Naive thymus-derived CD4-positive, alpha-beta T cell (primary cell): ENCODE measurements at regions not wholly inside any gene's neighbourhood (a gene's known extent, or its start where the extent isn't known, plus 50 kb on each side); places are given as distances from the start of the nearest gene placed in this dataset.
"Not testable (repeated sequence)": the region's sequence is repeated elsewhere in the genome, so short reads cannot be mapped to it uniquely, and the experiment has no call there.

Source experiments
- ATAC-seq: fragments of 150-1000 bp; cut with Tn5 transposase; 2 replicates; pipeline ENCODE4 v1.10.0; 2021; ENCODE audit warnings: mild to moderate bottlenecking, moderate library complexity
- CTCF ChIA-PET: fragments of 350-600 bp; sonication (Branson Sonifier 250); formaldehyde crosslinking; loops from one replicate; lab custom pipeline; 2021; ENCODE audit warnings: antibody characterized with exemption; lab: Charles Lee
- POLR2A ChIA-PET: fragments of 350-600 bp; sonication (Branson Sonifier 250); formaldehyde crosslinking; loops from one replicate; lab custom pipeline; 2021; ENCODE audit warnings: antibody characterized with exemption, inconsistent platforms; lab: Charles Lee
- DNase-seq, 9 donors: peaks; one replicate each; pipeline versions ENCODE4 v3.0.0 to v3.0.0-alpha.2; 2020 to 2022; ENCODE audit warnings: mixed read lengths in 1 of 9
- H3K27ac ChIP-seq: one replicate; pipeline ENCODE4 v1.7.0; 2013; ENCODE audit warnings: mild to moderate bottlenecking, low read depth, low read length, moderate library complexity
- H3K27me3 ChIP-seq, 2 donors: one replicate each; pipeline ENCODE4 v1.7.0; 2013; ENCODE audit warnings: low read length in 2 of 2, mild to moderate bottlenecking in 2 of 2, moderate library complexity in 2 of 2; ENCODE audit not compliant: control insufficient read depth in 2 of 2, insufficient read depth in 2 of 2
- H3K36me3 ChIP-seq, 3 experiments: 1 replicate in 2 of 3; 2 replicates in 1 of 3; pipeline ENCODE4 v1.7.0; 2013; ENCODE audit warnings: low read length in 3 of 3, mild to moderate bottlenecking in 3 of 3, moderate library complexity in 1 of 3; ENCODE audit not compliant: insufficient read depth in 3 of 3, control insufficient read depth in 2 of 3
- H3K4me1 ChIP-seq, 2 donors: one replicate each; pipeline ENCODE4 v1.7.0; 2013; ENCODE audit warnings: low read length in 2 of 2, mild to moderate bottlenecking in 2 of 2, moderate library complexity in 1 of 2; ENCODE audit not compliant: control insufficient read depth in 2 of 2, insufficient read depth in 2 of 2
- H3K4me3 ChIP-seq: 2 replicates; pipeline ENCODE4 v1.7.0; 2013; ENCODE audit warnings: mild to moderate bottlenecking, low read length
- H3K9me3 ChIP-seq, 3 experiments: 1 replicate in 2 of 3; 2 replicates in 1 of 3; pipeline ENCODE4 v1.7.0; 2013; ENCODE audit warnings: low read length in 3 of 3; ENCODE audit not compliant: control insufficient read depth in 2 of 3
- H3K27ac Mint-ChIP-seq, 9 donors: one replicate each; pipeline ENCODE4 v1.8.0; 2020 to 2022; ENCODE audit warnings: mixed read lengths in 9 of 9, mild to moderate bottlenecking in 8 of 9, moderate library complexity in 5 of 9, inconsistent platforms in 2 of 9
- H3K27me3 Mint-ChIP-seq, 5 donors: one replicate each; pipeline ENCODE4 v1.8.0; 2021 to 2022; ENCODE audit warnings: mixed read lengths in 5 of 5, mild to moderate bottlenecking in 1 of 5
- H3K36me3 Mint-ChIP-seq, 5 donors: one replicate each; pipeline ENCODE4 v1.8.0; 2020 to 2022; ENCODE audit warnings: mixed read lengths in 5 of 5, mild to moderate bottlenecking in 3 of 5, inconsistent platforms in 1 of 5
- H3K4me1 Mint-ChIP-seq, 7 donors: one replicate each; pipeline ENCODE4 v1.8.0; 2020 to 2022; ENCODE audit warnings: mixed read lengths in 7 of 7, mild to moderate bottlenecking in 3 of 7, inconsistent platforms in 1 of 7
- H3K4me3 Mint-ChIP-seq, 10 donors: one replicate each; pipeline ENCODE4 v1.8.0; 2020 to 2022; ENCODE audit warnings: mild to moderate bottlenecking in 10 of 10, mixed read lengths in 10 of 10, moderate library complexity in 6 of 10, inconsistent platforms in 2 of 10
- H3K9me3 Mint-ChIP-seq, 11 donors: one replicate each; pipeline ENCODE4 v1.8.0; 2020 to 2022; ENCODE audit warnings: mixed read lengths in 11 of 11, mild to moderate bottlenecking in 4 of 11, inconsistent platforms in 1 of 11, moderate library complexity in 1 of 11
- intact Hi-C, 2 donors: fragments of 100-400 bp; cut with micrococcal nuclease; formaldehyde crosslinking; loops; one replicate each; pipeline ENCODE4 v1.15.1; 2023

GRCh38 chr12:46571608-46572007 lies 199.0 kb upstream of the SLC38A2 start:
- Histone ChIP-seq H3K4me3 (no peak overlapping the region), H3K27ac (no peak overlapping the region), H3K4me1 (no peaks in the 10 kb centered on the region), H3K9me3 (peaks cover 4 to 15% (median 6%) of the 10 kb centered on the region in 3 experiments), H3K27me3 (no peaks in the 10 kb centered on the region), H3K36me3 (no peaks in the 10 kb centered on the region)
- Mint-ChIP-seq H3K27ac (no peak overlapping the region), H3K36me3 (peaks cover 13 to 45% (median 15%) of the 10 kb centered on the region in 5 donors), H3K27me3 (no peaks in the 10 kb centered on the region), H3K9me3 (peaks cover 3 to 31% (median 26%) of the 10 kb centered on the region in 11 donors), H3K4me3 (no peak overlapping the region), H3K4me1 (peaks cover 0 to 12% (median 0%) of the 10 kb centered on the region in 7 donors)
- no peak for DNase-seq
- ATAC-seq, result no peak
- CTCF ChIA-PET, result interaction anchor here (0.6 kb wide), 1 partner anchor 91 kb away, joined by 3 read pairs; no protein-coding TSS in a partner anchor
- intact Hi-C loops, result no loop called here
- POLR2A ChIA-PET, result interaction anchor here (0.8 kb wide), 1 partner anchor 43 kb away, joined by 3 read pairs; no protein-coding TSS in a partner anchor

DNA sequence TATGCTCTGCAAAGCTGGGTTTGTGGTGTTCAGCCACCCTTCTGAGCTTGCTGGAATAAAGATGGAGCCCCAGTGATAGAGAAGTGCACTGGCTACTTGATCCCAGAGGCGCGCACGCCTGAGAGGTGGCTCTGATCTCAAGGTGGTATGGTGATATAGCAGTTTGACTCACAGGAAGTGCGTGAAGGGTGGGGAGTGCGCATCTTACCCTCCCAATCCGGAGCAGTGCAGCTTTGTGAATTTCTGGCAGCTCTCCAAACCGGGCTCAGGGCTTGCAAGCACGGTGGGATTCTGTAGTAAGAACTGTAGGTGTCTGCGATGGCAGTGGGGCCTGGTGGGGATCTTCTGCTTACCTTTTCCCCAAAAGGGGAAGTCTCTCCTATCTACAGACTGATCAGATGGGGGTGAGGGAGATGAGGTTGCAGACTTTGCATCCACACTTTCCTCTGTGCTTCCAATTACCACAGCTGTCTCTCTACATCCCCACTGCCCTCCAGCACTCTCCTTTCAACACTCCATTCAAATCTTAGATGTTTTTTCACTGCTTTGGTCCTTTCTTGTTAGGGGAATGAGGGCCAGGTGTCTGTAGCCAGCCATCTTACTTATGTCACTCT lies 197.4 kb upstream of the SLC38A2 start:
- H3K27me3 Mint-ChIP-seq, result no peaks in the 10 kb centered on the region
- Histone ChIP-seq H3K36me3 (no peaks in the 10 kb centered on the region), H3K4me1 (no peaks in the 10 kb centered on the region), H3K27me3 (no peaks in the 10 kb centered on the region), H3K9me3 (peaks cover 4 to 15% (median 4%) of the 10 kb centered on the region in 3 experiments), H3K4me3 (no peak overlapping the region), H3K27ac (no peak overlapping the region)
- H3K9me3 Mint-ChIP-seq, result peaks cover 3 to 47% (median 38%) of the 10 kb centered on the region in 11 donors
- H3K36me3 Mint-ChIP-seq, result peaks cover 18 to 54% (median 21%) of the 10 kb centered on the region in 5 donors
- ATAC-seq (no peak), DNase-seq (no peak)
- POLR2A ChIA-PET, result interaction anchor here (0.6 kb wide), 1 partner anchor 23 kb away, joined by 3 read pairs; no protein-coding TSS in a partner anchor
- peaks cover 0 to 12% (median 0%) of the 10 kb centered on the region in 7 donors for H3K4me1 Mint-ChIP-seq
- H3K27ac Mint-ChIP-seq, result no peak overlapping the region
- intact Hi-C loops, result loop anchor here in 1 of 2 donors (5.0 kb wide), 1 partner anchor 37 kb away; no protein-coding TSS in a partner anchor
- H3K4me3 Mint-ChIP-seq, result no peak overlapping the region
- CTCF ChIA-PET, result interaction anchor here (0.7 kb wide), 1 partner anchor 351 kb away, joined by 3 read pairs; no protein-coding TSS in a partner anchor

GRCh38 chr12:46567667-46568066 lies 195.1 kb upstream of the SLC38A2 start:
- Histone ChIP-seq H3K36me3 (no peaks in the 10 kb centered on the region), H3K27ac (no peak overlapping the region), H3K27me3 (no peaks in the 10 kb centered on the region), H3K9me3 (peaks cover 4 to 15% (median 4%) of the 10 kb centered on the region in 3 experiments), H3K4me1 (no peaks in the 10 kb centered on the region), H3K4me3 (no peak overlapping the region)
- ATAC-seq, result no peak
- no peak for DNase-seq
- no peaks in the 10 kb centered on the region for H3K27me3 Mint-ChIP-seq
- intact Hi-C loops, result loop anchor here in 1 of 2 donors (5.0 kb wide), 1 partner anchor 40 kb away; no protein-coding TSS in a partner anchor
- H3K27ac Mint-ChIP-seq, result no peak overlapping the region
- CTCF ChIA-PET, result interaction anchor here (1.1 kb wide), 1 partner anchor 12 kb away, joined by 3 read pairs; no protein-coding TSS in a partner anchor
- POLR2A ChIA-PET, result interaction anchor here (0.6 to 0.9 kb wide), 2 partner anchors 12 to 355 kb away, joined by 3 to 6 read pairs; no protein-coding TSS in a partner anchor
- peaks cover 19 to 56% (median 22%) of the 10 kb centered on the region in 5 donors for H3K36me3 Mint-ChIP-seq
- peaks cover 0 to 10% (median 3%) of the 10 kb centered on the region in 7 donors for H3K4me1 Mint-ChIP-seq
- peaks cover 3 to 58% (median 39%) of the 10 kb centered on the region in 11 donors for H3K9me3 Mint-ChIP-seq
- H3K4me3 Mint-ChIP-seq, result no peak overlapping the region

GRCh38 chr12:46562625-46563225 lies 190.2 kb upstream of the SLC38A2 start:
- H3K9me3 ChIP-seq, result peaks cover 0 to 5% (median 4%) of the 10 kb centered on the region in 3 experiments
- peaks cover 0 to 20% (median 7%) of the 10 kb centered on the region in 7 donors for H3K4me1 Mint-ChIP-seq
- intact Hi-C loops, result no loop called here
- no peak overlapping the region for H3K4me3 ChIP-seq
- H3K4me1 ChIP-seq, result no peaks in the 10 kb centered on the region
- POLR2A ChIA-PET, result no interaction called here
- H3K9me3 Mint-ChIP-seq, result peaks cover 0 to 39% (median 24%) of the 10 kb centered on the region in 11 donors
- H3K4me3 Mint-ChIP-seq, result peak overlapping the region in 1 of 10 donors; percentile 23
- peak; percentile 36 for ATAC-seq
- CTCF ChIA-PET, result no interaction called here
- peaks cover 8 to 42% (median 18%) of the 10 kb centered on the region in 5 donors for H3K36me3 Mint-ChIP-seq
- H3K36me3 ChIP-seq, result no peaks in the 10 kb centered on the region
- H3K27me3 ChIP-seq, result no peaks in the 10 kb centered on the region
- no peaks in the 10 kb centered on the region for H3K27me3 Mint-ChIP-seq
- H3K27ac Mint-ChIP-seq, result peak overlapping the region in 2 of 9 donors; percentile 0 to 5
- H3K27ac ChIP-seq, result no peak overlapping the region
- no peak for DNase-seq

- H3K27ac ChIP-seq, CTCF ChIA-PET, H3K4me1 ChIP-seq: not testable (repeated sequence)
Observed at GRCh38 chr12:46561769-46562624, 189.4 kb upstream of the SLC38A2 start.

DNA sequence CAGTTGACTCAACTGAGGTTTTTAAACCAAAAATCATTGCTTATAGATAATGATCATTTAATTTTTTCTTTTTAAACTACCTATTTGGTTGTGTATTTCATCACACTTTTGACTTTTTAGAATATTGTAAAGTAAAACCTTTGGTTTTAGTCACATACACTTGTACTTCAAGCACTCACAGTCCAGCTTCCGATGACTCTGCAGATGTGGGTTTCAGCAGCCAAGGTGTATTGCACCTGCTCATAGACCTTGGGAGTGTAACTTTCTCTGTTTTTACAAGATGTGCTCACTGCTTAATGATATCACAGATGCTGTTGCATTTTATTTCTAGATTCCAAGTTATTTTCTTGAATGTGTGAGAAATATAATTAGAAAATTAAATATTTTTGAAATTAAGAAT lies 188.3 kb upstream of the SLC38A2 start:
- no peak overlapping the region for H3K27ac Mint-ChIP-seq
- no peak for DNase-seq
- ChIA-PET CTCF (interaction anchor here (0.6 to 0.7 kb wide), 2 partner anchors 14 to 113 kb away, joined by 3 to 5 read pairs; no protein-coding TSS in a partner anchor), POLR2A (interaction anchor here (1.0 kb wide), 1 partner anchor 89 kb away, joined by 3 read pairs; no protein-coding TSS in a partner anchor)
- H3K4me1 Mint-ChIP-seq, result peaks cover 0 to 30% (median 7%) of the 10 kb centered on the region in 7 donors
- Histone ChIP-seq H3K4me3 (no peak overlapping the region), H3K27ac (no peak overlapping the region), H3K4me1 (no peaks in the 10 kb centered on the region), H3K36me3 (no peaks in the 10 kb centered on the region), H3K27me3 (no peaks in the 10 kb centered on the region), H3K9me3 (no peaks in the 10 kb centered on the region)
- intact Hi-C loops, result no loop called here
- peaks cover 0 to 22% (median 11%) of the 10 kb centered on the region in 11 donors for H3K9me3 Mint-ChIP-seq
- H3K36me3 Mint-ChIP-seq, result peaks cover 0 to 38% (median 7%) of the 10 kb centered on the region in 5 donors
- H3K27me3 Mint-ChIP-seq, result no peaks in the 10 kb centered on the region
- no peak overlapping the region for H3K4me3 Mint-ChIP-seq
- ATAC-seq, result no peak

More at GRCh38 chr12:46561769-46562624, 189.4 kb upstream of the SLC38A2 start:
- H3K4me1 Mint-ChIP-seq, result peaks cover 0 to 23% (median 7%) of the 10 kb centered on the region in 7 donors
- H3K9me3 Mint-ChIP-seq, result peaks cover 0 to 32% (median 21%) of the 10 kb centered on the region in 11 donors
- H3K27me3 Mint-ChIP-seq, H3K4me3 ChIP-seq, H3K36me3 ChIP-seq, H3K4me3 Mint-ChIP-seq, intact Hi-C loops, H3K9me3 ChIP-seq, DNase-seq, H3K27me3 ChIP-seq, ATAC-seq, POLR2A ChIA-PET: not testable (repeated sequence)
- H3K27ac Mint-ChIP-seq, result peak overlapping the region in 1 of 9 donors; percentile 0
- H3K36me3 Mint-ChIP-seq, result peaks cover 4 to 40% (median 14%) of the 10 kb centered on the region in 5 donors
